ENCODE measurements at regions not wholly inside any gene's neighbourhood (a gene's known extent, or its start where the extent isn't known, plus 50 kb on each side); places are given as distances from the start of the nearest gene placed in this dataset.

- in situ Hi-C loops (cut with HindIII; ENCODE audit: low pct_unique_long_range_greater_than_20kb, low sequenced_read_pairs) (no loop called here), intact Hi-C loops (cut with micrococcal nuclease; ENCODE audit: unreplicated experiment) (no loop called here)
- Histone ChIP-seq H3K4me3 (ENCODE audit: low read depth in 2 of 2, low read length in 2 of 2) (no peak overlapping the region), H3K27me3 (ENCODE audit: control insufficient read depth, insufficient read depth, low read length) (no peaks in the 10 kb centered on the region), H3K9me3 (ENCODE audit: control insufficient read depth, insufficient read depth, low read depth, low read length) (no peaks in the 10 kb centered on the region), H3K36me3 (ENCODE audit: control insufficient read depth, insufficient read depth, low read length) (no peaks in the 10 kb centered on the region), H3K4me1 (ENCODE audit: control insufficient read depth, insufficient read depth, low read length) (no peaks in the 10 kb centered on the region), H3K27ac (ENCODE audit: low read length) (no peak overlapping the region)
- DNase-seq (ENCODE audit: low read depth, low spot score) (no peak), ATAC-seq (no peak)
- no peak for TF ChIP-seq REST (IDR thresholded peaks at IDR 0.05; ENCODE audit: insufficient read depth in 1 of 2, low read depth in 2 of 2, low read length in 1 of 2)
- no peak for TF ChIP-seq SIN3A (IDR thresholded peaks at IDR 0.05; ENCODE audit: borderline replicate concordance, insufficient read depth, low read depth, low read length)
- TF ChIP-seq CTCF (IDR thresholded peaks at IDR 0.05) = no peak
- no peak for TF ChIP-seq POLR2AphosphoS5 (IDR thresholded peaks at IDR 0.05; ENCODE audit: low read depth, low read length)
- TF ChIP-seq TCF7L2 (IDR thresholded peaks at IDR 0.05; ENCODE audit: low read depth, low read length) = no peak
- CTCF ChIA-PET = no interaction called here
- no TSS peak for BruUV-seq (replicated peaks)
- POLR2A ChIA-PET = no interaction called here
These were observed 407.8 kb upstream of the CDH2 start for GRCh38 chr18:28584731-28585130.

- POLR2A ChIA-PET = no interaction called here
- no TSS peak for BruUV-seq (replicated peaks)
- H3K4me1 ChIP-seq (ENCODE audit: control insufficient read depth, insufficient read depth, low read length) = no peaks in the 10 kb centered on the region
- H3K27me3 ChIP-seq (ENCODE audit: control insufficient read depth, insufficient read depth, low read length) = no peaks in the 10 kb centered on the region
- ATAC-seq (no peak), DNase-seq (ENCODE audit: low read depth, low spot score) (no peak)
- TF ChIP-seq POLR2AphosphoS5 (IDR thresholded peaks at IDR 0.05; ENCODE audit: low read depth, low read length) (no peak), TCF7L2 (IDR thresholded peaks at IDR 0.05; ENCODE audit: low read depth, low read length) (no peak), REST (IDR thresholded peaks at IDR 0.05; ENCODE audit: insufficient read depth in 1 of 2, low read depth in 2 of 2, low read length in 1 of 2) (no peak), CTCF (IDR thresholded peaks at IDR 0.05) (no peak), SIN3A (IDR thresholded peaks at IDR 0.05; ENCODE audit: borderline replicate concordance, insufficient read depth, low read depth, low read length) (no peak)
- H3K9me3 ChIP-seq (ENCODE audit: control insufficient read depth, insufficient read depth, low read depth, low read length) = no peaks in the 10 kb centered on the region
- CTCF ChIA-PET = no interaction called here
- intact Hi-C loops (cut with micrococcal nuclease; ENCODE audit: unreplicated experiment) (no loop called here), in situ Hi-C loops (cut with HindIII; ENCODE audit: low pct_unique_long_range_greater_than_20kb, low sequenced_read_pairs) (no loop called here)
- no peak overlapping the region for H3K27ac ChIP-seq (ENCODE audit: low read length)
- H3K4me3 ChIP-seq (ENCODE audit: low read depth in 2 of 2, low read length in 2 of 2) = no peak overlapping the region
- H3K36me3 ChIP-seq (ENCODE audit: control insufficient read depth, insufficient read depth, low read length) = no peaks in the 10 kb centered on the region
These were observed 405.8 kb upstream of the CDH2 start for GRCh38 chr18:28582724-28583123.

Data from Panc1 (cell line).